ENCODE measurements at regions not wholly inside any gene's neighbourhood (a gene's known extent, or its start where the extent isn't known, plus 50 kb on each side); places are given as distances from the start of the nearest gene placed in this dataset.

DNA sequence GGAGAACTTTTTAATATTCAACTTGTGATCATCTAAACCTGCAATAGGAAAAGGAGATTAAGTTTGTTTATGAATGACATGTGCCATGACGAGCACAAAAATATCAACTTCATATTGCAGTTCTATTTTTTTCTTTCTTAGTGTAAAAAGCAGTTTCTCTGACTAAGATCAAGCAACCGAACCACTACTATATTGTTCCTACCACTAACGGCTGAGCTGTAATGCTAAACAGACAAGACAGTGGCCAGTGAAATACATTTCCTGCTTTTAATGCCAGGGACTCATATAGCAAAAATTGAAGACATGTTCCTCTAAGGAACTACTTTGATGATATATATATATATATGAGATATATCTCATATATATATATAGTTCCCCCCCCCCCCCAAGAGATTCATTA, 1705.6 kb upstream of the TMEFF2 start:
- DNase-seq, result no peak
- intact Hi-C loops (cut with DNase I; ENCODE audit: low total_unique reads), result no loop called here
- Histone ChIP-seq H3K27ac (no peak overlapping the region), H3K4me3 (no peak overlapping the region), H3K4me1 (no peaks in the 10 kb centered on the region), H3K9me3 (peaks cover 0 to 5% (median 0%) of the 10 kb centered on the region in 8 donors), H3K36me3 (no peaks in the 10 kb centered on the region), H3K27me3 (replicated peaks in 1 of 7) (no peaks in the 10 kb centered on the region)
- WGBS, 5 donors, result 77 to 91% (median 82%) methylated on average over 3 of the region's 3 CpGs
- TF ChIP-seq POLR2AphosphoS5 (IDR thresholded peaks at IDR 0.05) (no peak), POLR2A (IDR thresholded peaks at IDR 0.05) (no peak)
- TF ChIP-seq, protein P1, sequence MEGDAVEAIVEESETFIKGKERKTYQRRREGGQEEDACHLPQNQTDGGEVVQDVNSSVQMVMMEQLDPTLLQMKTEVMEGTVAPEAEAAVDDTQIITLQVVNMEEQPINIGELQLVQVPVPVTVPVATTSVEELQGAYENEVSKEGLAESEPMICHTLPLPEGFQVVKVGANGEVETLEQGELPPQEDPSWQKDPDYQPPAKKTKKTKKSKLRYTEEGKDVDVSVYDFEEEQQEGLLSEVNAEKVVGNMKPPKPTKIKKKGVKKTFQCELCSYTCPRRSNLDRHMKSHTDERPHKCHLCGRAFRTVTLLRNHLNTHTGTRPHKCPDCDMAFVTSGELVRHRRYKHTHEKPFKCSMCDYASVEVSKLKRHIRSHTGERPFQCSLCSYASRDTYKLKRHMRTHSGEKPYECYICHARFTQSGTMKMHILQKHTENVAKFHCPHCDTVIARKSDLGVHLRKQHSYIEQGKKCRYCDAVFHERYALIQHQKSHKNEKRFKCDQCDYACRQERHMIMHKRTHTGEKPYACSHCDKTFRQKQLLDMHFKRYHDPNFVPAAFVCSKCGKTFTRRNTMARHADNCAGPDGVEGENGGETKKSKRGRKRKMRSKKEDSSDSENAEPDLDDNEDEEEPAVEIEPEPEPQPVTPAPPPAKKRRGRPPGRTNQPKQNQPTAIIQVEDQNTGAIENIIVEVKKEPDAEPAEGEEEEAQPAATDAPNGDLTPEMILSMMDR (IDR thresholded peaks at IDR 0.05 in 8 of 11, conservative IDR thresholded peaks at IDR 0.05 in 3 of 11), result no peak

DNA sequence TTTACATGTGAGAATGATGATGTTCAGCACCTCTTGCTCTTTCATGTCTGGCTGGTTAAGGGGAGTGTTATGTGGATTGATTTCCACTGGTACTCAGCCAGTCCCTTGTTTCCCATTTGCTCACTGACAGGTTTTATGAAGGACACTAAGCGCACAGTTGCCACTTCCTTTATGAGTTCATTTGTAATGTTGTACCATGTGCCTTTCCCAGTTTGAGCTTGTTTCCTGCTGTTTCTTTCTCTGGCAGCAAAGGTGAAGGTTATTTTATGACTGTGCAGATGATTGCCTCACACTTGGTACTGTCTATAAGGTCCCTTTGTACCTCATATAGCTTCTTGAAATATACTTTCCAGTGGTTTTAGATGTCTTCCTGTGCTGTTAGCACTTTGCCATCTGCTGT, 1700.5 kb upstream of the TMEFF2 start:
- Histone ChIP-seq H3K4me1 (no peaks in the 10 kb centered on the region), H3K36me3 (no peaks in the 10 kb centered on the region), H3K27me3 (replicated peaks in 1 of 7) (no peaks in the 10 kb centered on the region), H3K9me3 (no peaks in the 10 kb centered on the region), H3K27ac (no peak overlapping the region), H3K4me3 (no peak overlapping the region)
- DNase-seq, result no peak
- WGBS, 5 donors, result 50 to 83% (median 65%) methylated on average over 1 of the region's 1 CpG
- TF ChIP-seq POLR2AphosphoS5 (IDR thresholded peaks at IDR 0.05) (no peak), POLR2A (IDR thresholded peaks at IDR 0.05) (no peak)
- TF ChIP-seq, protein P1 (IDR thresholded peaks at IDR 0.05 in 8 of 11, conservative IDR thresholded peaks at IDR 0.05 in 3 of 11), result no peak
- intact Hi-C loops (cut with DNase I; ENCODE audit: low total_unique reads), result no loop called here

DNA sequence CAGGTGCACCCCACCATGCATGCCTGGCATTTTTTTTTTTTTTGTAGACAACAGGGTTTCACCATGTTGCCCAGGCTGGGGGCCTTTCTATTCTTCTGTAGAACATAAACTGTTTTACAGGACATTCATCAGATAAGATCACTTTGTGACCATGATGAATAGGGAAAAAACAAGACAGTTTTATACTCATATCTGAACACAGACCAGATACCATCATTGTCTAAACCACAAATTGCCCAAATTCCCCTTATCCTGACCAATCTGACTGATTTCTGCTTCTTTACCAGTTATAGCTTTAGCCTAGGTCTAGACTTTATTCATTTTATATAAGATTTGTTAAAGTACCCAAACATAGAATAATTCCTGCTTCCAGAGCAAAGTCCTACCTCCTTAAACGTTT, 1699.3 kb upstream of the TMEFF2 start:
- Histone ChIP-seq H3K4me1 (no peaks in the 10 kb centered on the region), H3K4me3 (no peak overlapping the region), H3K36me3 (no peaks in the 10 kb centered on the region), H3K27me3 (replicated peaks in 1 of 7) (no peaks in the 10 kb centered on the region), H3K9me3 (no peaks in the 10 kb centered on the region), H3K27ac (no peak overlapping the region)
- TF ChIP-seq POLR2AphosphoS5 (IDR thresholded peaks at IDR 0.05) (no peak), POLR2A (IDR thresholded peaks at IDR 0.05) (no peak)
- TF ChIP-seq, protein P1 (IDR thresholded peaks at IDR 0.05 in 8 of 11, conservative IDR thresholded peaks at IDR 0.05 in 3 of 11), result no peak
- no peak for DNase-seq
- WGBS, 5 donors, result 50 to 78% (median 72%) methylated on average over 1 of the region's 1 CpG
- intact Hi-C loops (cut with DNase I; ENCODE audit: low total_unique reads), result no loop called here

DNA sequence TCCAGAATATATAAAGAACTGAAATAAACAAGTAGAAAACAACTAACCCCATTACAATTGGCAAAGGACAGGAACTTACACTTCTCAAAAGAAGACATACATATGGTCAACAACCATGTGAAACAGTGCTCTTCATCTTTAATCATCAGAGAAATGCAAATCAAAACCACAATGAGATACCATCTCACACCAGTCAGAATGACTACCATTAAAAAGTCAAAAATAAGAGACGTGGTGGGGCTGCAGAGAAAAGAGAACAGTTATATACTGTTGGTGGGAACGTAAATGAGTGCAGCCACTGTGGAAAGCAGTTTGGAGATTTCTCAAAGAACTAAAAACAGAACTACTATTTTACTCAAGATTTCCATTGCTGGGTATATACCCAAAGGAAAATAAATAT, 1696.3 kb upstream of the TMEFF2 start:
- no peak for DNase-seq
- TF ChIP-seq POLR2A (IDR thresholded peaks at IDR 0.05), result no peak
- TF ChIP-seq, protein P1 (IDR thresholded peaks at IDR 0.05 in 8 of 11, conservative IDR thresholded peaks at IDR 0.05 in 3 of 11), result no peak
- TF ChIP-seq POLR2AphosphoS5 (IDR thresholded peaks at IDR 0.05), result no peak
- intact Hi-C loops (cut with DNase I; ENCODE audit: low total_unique reads), result no loop called here
- no peak overlapping the region for H3K27ac ChIP-seq
- no peaks in the 10 kb centered on the region for H3K4me1 ChIP-seq
- 55 to 72% (median 69%) methylated on average over 2 of the region's 2 CpGs for WGBS, 5 donors
- H3K4me3 ChIP-seq, result no peak overlapping the region
- H3K9me3 ChIP-seq, result no peaks in the 10 kb centered on the region
- no peaks in the 10 kb centered on the region for H3K36me3 ChIP-seq
- no peaks in the 10 kb centered on the region for H3K27me3 ChIP-seq (replicated peaks in 1 of 7)

Data from spleen (tissue), 11 donors.